ENCODE measurements at regions not wholly inside any gene's neighbourhood (a gene's known extent, or its start where the extent isn't known, plus 50 kb on each side); places are given as distances from the start of the nearest gene placed in this dataset.

- TF ChIP-seq POLR2A (IDR thresholded peaks at IDR 0.05) = no peak
- no peak for TF ChIP-seq CTCF (IDR thresholded peaks at IDR 0.05)
- no peak for TF ChIP-seq POLR2AphosphoS5 (IDR thresholded peaks at IDR 0.05)
- TF ChIP-seq EP300 (IDR thresholded peaks at IDR 0.05) = no peak
These were observed 94.3 kb upstream of the TRPM1 start for GRCh38 chr15:31195871-31196270.

Measured in suprapubic skin (tissue), 4 donors.